ENCODE measurements at regions not wholly inside any gene's neighbourhood (a gene's known extent, or its start where the extent isn't known, plus 50 kb on each side); places are given as distances from the start of the nearest gene placed in this dataset.

DNA sequence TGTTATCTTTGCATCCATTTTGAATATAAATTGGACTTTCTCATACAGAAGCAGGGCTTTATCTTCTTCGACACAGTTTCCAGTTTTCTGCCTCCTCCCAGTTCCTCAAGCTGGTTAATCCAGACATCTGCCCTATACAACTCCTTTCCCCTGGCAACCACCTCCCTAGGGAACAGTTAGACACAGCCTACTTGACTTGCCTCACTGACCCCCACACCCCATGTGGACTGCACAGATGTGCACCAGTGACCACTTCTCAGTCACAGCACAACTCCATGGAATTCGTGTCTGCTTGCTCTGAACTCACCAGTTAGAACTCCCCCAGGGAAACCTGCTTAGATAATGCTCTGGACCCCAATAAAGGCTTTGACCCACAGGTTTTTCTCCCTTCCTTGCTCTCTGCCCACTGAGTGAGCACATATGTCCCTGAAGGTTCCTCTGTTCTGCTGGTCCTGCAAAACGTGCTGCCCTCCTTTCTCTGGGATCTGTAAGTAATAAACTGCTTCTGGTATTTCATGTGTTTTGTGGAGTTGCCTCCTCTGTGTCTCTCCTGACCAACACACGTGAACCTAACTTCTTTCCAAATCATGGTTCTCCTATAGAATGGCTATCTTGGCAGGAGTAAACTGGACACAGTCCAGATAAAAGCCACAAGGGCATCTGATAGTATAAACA lies 351.2 kb downstream of the CD83 start:
- TF ChIP-seq, protein P1, sequence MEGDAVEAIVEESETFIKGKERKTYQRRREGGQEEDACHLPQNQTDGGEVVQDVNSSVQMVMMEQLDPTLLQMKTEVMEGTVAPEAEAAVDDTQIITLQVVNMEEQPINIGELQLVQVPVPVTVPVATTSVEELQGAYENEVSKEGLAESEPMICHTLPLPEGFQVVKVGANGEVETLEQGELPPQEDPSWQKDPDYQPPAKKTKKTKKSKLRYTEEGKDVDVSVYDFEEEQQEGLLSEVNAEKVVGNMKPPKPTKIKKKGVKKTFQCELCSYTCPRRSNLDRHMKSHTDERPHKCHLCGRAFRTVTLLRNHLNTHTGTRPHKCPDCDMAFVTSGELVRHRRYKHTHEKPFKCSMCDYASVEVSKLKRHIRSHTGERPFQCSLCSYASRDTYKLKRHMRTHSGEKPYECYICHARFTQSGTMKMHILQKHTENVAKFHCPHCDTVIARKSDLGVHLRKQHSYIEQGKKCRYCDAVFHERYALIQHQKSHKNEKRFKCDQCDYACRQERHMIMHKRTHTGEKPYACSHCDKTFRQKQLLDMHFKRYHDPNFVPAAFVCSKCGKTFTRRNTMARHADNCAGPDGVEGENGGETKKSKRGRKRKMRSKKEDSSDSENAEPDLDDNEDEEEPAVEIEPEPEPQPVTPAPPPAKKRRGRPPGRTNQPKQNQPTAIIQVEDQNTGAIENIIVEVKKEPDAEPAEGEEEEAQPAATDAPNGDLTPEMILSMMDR (IDR thresholded peaks at IDR 0.05): no peak
- no peak for TF ChIP-seq POLR2A (IDR thresholded peaks at IDR 0.05)
- no peaks in the 10 kb centered on the region for H3K9me3 ChIP-seq
- no peaks in the 10 kb centered on the region for H3K4me1 ChIP-seq
- no peak overlapping the region for H3K4me3 ChIP-seq
- DNase-seq: no peak
- intact Hi-C loops (cut with DNase I; ENCODE audit: low total_unique reads): no loop called here
- H3K27me3 ChIP-seq: no peaks in the 10 kb centered on the region
- no peaks in the 10 kb centered on the region for H3K36me3 ChIP-seq (ENCODE audit: low read depth, missing control alignments)
- H3K27ac ChIP-seq: no peak overlapping the region
- 85% methylated on average over 4 of the region's 4 CpGs for WGBS, 2 donors

GRCh38 chr6:14470101-14470500 lies 352.5 kb downstream of the CD83 start:
- Histone ChIP-seq H3K27ac (no peak overlapping the region), H3K27me3 (no peaks in the 10 kb centered on the region), H3K9me3 (no peaks in the 10 kb centered on the region), H3K36me3 (ENCODE audit: low read depth, missing control alignments) (no peaks in the 10 kb centered on the region), H3K4me3 (no peak overlapping the region), H3K4me1 (no peaks in the 10 kb centered on the region)
- TF ChIP-seq, protein P1 (IDR thresholded peaks at IDR 0.05): no peak
- DNase-seq: no peak
- intact Hi-C loops (cut with DNase I; ENCODE audit: low total_unique reads): no loop called here
- 82 to 89% methylated on average over 3 of the region's 3 CpGs for WGBS, 2 donors

GRCh38 chr6:14470671-14471070 lies 353.1 kb downstream of the CD83 start:
- TF ChIP-seq POLR2A (IDR thresholded peaks at IDR 0.05): no peak
- TF ChIP-seq, protein P1 (IDR thresholded peaks at IDR 0.05): no peak
- Histone ChIP-seq H3K36me3 (ENCODE audit: low read depth, missing control alignments) (no peaks in the 10 kb centered on the region), H3K4me1 (no peaks in the 10 kb centered on the region), H3K27me3 (no peaks in the 10 kb centered on the region), H3K4me3 (no peak overlapping the region), H3K9me3 (no peaks in the 10 kb centered on the region), H3K27ac (no peak overlapping the region)
- 85 to 88% methylated on average over 3 of the region's 3 CpGs for WGBS, 2 donors
- intact Hi-C loops (cut with DNase I; ENCODE audit: low total_unique reads): no loop called here
- DNase-seq: no peak

DNA sequence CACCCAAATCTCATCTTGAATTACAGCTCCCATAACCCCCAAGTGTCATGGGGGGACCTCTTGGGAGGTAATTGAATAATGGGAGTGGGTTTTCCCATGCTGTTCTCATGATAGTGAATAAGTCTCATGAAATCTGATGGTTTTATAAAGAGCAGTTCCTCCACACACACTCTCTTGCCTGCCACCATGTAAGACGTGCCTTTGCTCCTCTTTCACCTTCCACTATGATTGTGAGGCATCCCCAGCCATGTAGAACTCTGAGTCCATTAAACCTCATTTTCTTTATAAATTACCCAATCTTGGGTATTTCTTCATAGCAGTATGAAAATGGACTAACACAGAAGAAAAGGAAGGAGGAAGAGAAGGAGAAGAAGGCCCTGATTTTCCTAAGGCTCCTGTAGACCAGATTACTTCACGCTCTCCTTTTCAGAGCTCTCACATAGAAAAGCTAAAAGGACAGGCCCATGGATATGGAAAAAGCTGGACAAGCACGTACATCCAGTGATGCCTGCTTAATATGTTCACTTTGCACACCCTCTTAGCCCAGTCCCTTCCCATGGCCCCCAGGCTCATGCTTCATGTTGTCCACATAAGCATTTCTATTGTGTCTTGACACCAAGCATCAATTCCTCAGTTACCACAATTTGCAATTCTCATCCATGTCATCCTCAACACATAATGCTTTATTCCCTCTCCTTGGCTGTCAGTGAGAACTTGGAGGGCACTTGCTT lies 354.8 kb downstream of the CD83 start:
- peaks cover 7% of the 10 kb centered on the region for H3K4me1 ChIP-seq
- 95 to 97% methylated on average over 3 of the region's 3 CpGs for WGBS, 2 donors
- no peaks in the 10 kb centered on the region for H3K36me3 ChIP-seq (ENCODE audit: low read depth, missing control alignments)
- intact Hi-C loops (cut with DNase I; ENCODE audit: low total_unique reads): no loop called here
- H3K27me3 ChIP-seq: no peaks in the 10 kb centered on the region
- no peak overlapping the region for H3K27ac ChIP-seq
- no peak overlapping the region for H3K4me3 ChIP-seq
- H3K9me3 ChIP-seq: no peaks in the 10 kb centered on the region
- DNase-seq: no peak
- no peak for TF ChIP-seq POLR2A (IDR thresholded peaks at IDR 0.05)
- TF ChIP-seq, protein P1 (IDR thresholded peaks at IDR 0.05): no peak

GRCh38 chr6:14472986-14473337 lies 355.4 kb downstream of the CD83 start:
- peaks cover 7% of the 10 kb centered on the region for H3K4me1 ChIP-seq
- no peaks in the 10 kb centered on the region for H3K27me3 ChIP-seq
- intact Hi-C loops (cut with DNase I; ENCODE audit: low total_unique reads): no loop called here
- H3K27ac ChIP-seq: no peak overlapping the region
- H3K4me3 ChIP-seq: no peak overlapping the region
- 83 to 88% methylated on average over 9 of the region's 9 CpGs for WGBS, 2 donors
- TF ChIP-seq, protein P1 (IDR thresholded peaks at IDR 0.05): no peak
- TF ChIP-seq POLR2A (IDR thresholded peaks at IDR 0.05): no peak
- no peaks in the 10 kb centered on the region for H3K36me3 ChIP-seq (ENCODE audit: low read depth, missing control alignments)
- H3K9me3 ChIP-seq: no peaks in the 10 kb centered on the region
- no peak for DNase-seq
